AG20443 (cell line): ENCODE measurements at regions not wholly inside any gene's neighbourhood (a gene's known extent, or its start where the extent isn't known, plus 50 kb on each side); places are given as distances from the start of the nearest gene placed in this dataset.

Experiments used
- DNase-seq: peaks from one replicate; pipeline ENCODE4 v3.0.0; 2012; ENCODE audit warnings: low spot score, mixed read lengths

DNA sequence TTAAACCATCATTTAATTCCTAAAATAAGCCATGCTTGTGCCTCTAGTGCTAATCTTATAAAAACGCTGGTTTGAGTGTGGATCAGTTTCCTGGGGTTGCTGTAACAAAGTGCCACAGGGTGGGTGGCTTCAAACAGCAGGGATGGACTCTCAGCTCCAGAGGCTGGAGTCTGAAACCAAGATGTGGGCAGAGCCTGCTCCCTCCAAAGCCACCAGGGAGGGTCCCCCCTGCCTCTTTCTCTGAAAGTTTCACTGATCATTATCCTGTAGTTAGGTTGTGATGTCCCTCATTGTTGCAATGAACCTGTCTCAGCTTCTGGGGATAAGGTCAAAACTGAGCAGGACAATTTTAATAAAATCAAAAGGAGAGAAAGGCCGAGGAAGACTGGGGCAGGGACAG is 251.9 kb upstream of the TCERG1L start:
- no peak for DNase-seq

- no peak for DNase-seq
These were observed 256.0 kb upstream of the TCERG1L start for GRCh38 chr10:131567279-131568162.

DNA sequence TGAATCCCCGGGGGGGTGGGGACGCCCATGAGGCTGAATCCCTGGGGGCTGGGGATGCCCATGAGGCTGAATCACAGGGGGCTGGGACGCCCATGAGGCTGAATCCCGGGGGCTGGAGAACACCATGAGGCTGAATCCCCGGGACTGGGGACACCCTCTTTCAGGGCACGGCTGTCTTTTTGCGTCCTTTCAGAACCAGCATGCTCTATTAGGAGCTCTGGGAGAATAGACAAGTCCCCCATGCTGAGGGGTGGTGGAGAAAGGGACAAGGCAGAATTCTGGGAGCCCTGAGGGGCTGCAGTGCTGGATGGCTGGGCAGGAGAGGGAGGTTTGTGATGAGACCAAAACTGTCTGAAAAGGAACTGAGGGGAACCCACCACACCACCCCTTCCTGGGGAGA is 257.3 kb upstream of the TCERG1L start:
- no peak for DNase-seq

DNA sequence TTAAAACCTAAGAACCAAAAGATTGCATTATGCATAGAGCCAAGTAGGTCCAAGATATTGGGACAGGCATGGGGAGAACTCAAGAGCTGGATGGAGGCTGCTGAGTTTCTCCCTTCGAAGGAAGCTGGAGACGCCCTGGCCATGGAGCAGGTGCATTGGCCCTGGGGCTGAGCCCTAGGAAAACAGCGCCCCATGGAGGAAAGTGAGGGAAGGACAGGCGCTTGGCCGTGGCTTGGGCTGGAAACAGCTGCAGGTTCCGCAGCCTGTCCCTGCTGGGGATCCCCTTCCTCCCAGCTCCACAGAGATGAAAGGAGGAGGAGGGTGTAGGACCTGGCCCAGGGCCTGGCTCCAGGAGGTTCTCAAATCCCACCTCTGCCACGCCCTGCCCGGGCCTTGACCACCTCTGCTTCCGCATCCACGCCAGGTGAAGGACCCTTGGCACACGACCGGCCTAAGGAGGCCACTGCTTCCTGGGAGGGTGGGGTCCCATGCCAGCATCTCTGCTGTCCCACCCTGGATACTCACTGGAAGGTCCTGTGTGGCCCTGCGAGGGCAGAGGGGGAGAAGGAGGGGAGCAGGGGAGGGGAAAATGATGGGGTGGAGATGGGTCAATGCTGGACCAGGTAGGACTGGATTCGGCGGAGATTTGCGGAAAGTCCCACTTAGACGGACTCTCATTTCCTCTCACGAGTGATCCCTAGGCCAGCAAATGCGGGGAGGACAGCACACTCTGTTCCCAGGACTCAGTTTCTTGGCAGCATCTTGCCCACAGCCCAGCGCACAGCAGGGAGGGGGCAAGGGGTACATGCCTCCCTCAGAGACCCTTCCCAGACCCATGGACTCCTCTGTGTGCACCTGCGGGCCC is 258.6 kb upstream of the TCERG1L start:
- DNase-seq, result no peak

DNA sequence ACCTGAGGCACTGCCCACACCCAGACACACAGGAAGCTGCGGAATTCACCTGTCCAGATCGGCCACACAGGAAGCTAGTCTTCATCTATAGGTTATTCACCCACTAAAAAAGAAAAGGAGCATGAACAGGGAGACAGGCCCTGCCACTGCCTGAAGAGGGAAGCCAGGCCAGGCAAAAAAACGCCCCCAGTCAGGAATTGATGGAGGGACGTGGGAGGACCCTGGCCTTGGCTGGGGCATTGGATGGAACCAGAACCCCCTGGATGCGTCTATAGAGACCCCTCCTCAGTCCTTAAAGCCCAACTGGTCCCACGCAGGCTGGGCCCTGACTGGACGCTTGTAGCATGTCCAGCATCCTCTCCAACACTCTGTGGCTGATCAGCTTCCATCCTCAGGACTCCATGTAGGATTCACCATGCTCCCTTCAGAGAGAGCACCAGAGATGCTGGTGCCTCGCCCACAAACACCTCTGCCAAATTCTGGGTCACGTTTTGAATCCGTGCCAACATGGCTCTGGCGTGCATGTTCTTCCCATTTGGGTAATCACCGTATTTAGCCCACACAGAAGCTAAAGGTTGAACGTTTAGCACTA is 259.3 kb upstream of the TCERG1L start:
- DNase-seq, result no peak

DNA sequence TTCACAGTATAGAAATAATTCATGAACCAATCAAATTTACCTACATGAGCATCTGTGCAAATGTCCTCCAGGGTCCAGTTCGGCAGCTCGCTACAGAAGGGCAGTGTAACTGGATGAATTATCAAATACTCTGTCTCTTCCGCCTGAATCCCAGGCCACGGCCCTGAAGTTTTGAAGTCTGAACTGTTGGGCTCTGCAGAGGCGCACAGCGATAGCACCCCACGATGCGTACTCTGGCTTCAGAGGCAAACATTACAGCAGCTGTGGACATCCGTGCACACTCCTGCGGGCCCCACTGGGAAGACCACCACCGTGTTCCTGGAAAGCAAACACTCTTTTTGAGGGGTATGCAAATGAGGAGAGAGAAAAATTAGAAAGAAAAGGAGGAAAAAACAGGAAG is 259.8 kb upstream of the TCERG1L start:
- no peak for DNase-seq

DNA sequence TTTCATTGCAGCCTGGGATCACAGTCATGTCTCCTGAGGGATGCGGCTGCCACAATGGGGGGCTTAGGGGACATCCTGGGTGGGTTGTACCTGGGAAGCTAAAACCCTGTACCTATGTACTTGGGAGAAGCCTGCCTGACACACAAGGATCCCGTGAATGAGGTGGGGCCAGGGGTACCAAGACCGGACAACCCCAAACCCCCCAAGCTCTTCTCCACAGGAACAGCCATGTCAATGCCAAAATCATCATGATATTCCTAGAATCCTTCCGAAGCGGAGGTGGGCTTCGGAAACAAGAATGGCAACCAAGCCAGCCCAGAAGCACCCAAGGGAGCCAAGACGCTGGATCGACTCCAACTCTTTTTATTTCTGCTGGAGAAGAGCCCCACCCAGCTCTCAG is 260.3 kb upstream of the TCERG1L start:
- no peak for DNase-seq

- DNase-seq, result no peak
These were observed 261.7 kb upstream of the TCERG1L start for GRCh38 chr10:131573256-131573655.

- DNase-seq, result no peak
These were observed 262.2 kb upstream of the TCERG1L start for GRCh38 chr10:131573707-131574106.

GRCh38 chr10:131574363-131574706 is 262.8 kb upstream of the TCERG1L start:
- DNase-seq, result no peak

GRCh38 chr10:131574707-131575430 is 263.3 kb upstream of the TCERG1L start:
- no peak for DNase-seq

DNA sequence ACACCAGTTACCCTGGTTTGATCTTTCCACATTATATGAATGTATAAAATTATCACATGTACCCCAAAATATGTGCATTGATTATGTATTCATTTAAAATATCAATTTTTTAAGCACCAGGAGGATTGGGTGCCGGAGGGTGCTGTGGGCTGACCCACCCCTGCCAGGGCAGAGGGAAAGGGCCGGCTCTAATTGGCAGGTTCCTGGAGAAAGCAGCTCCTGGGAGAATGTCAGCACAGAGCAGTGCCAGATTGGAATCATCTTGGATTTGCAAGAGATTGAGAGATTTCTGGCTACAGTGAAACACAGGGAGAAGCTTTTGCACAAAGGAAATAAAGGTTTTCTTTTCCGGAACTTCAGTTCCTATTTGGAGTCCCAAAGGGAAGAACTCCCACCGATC is 264.4 kb upstream of the TCERG1L start:
- DNase-seq, result no peak

DNA sequence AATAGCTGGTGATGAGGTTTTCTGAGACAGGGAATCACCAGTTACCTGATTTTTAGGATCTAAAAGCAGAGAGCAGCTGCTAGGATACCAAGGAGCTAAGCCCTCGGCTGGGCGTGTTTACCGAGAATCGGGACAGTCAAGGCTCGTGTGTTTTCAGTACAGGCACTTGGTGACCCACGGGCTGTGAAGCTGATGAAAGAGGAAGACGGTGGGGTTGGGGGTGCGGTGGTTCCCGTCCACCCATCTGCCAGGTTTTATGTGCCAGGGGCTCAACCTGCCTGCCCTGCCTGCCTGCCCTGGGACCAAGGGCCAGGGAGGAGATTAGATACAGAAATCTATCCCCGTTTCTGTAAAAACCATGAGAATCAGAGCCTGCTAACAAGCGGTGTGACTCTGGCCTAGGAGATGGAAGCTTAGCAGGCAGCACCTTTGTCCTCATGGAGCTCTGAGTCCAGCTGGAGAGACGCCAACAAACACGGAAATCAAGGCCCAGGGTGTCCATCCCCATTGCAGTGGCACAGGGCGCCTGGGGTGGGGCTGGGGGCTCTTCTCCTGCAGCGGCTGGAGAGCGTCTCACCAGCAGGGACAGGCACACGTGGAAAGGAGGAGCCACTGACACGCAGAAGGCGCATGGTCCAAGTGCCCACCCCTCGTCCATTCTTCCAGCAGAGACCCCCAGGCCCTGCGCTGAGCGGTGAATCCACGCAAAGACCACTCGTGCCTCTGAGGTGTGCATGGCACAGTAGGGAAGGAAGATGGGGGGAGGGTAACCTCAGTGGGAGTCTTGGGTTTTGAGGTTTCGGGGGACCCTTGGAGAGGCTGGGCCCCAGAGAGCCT is 265.0 kb upstream of the TCERG1L start:
- no peak for DNase-seq

DNA sequence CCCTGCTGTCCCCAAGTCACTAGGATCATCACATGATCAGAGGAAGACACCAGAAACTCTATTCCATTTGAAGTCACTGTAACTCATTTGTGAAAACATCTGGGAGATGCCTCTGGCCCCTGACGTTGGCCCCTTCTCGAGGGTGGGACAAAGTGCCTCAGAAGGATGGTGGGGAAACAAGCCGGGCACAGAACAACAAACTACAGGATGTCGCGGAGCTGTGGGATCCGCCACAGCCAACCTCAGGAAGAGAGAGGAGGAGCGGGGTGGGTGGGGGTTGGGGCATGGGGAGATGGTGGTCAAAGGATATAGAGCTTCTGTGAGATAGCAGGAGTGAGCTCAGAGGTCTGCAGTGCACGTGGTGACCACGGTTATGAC is 265.6 kb upstream of the TCERG1L start:
- DNase-seq, result no peak

DNA sequence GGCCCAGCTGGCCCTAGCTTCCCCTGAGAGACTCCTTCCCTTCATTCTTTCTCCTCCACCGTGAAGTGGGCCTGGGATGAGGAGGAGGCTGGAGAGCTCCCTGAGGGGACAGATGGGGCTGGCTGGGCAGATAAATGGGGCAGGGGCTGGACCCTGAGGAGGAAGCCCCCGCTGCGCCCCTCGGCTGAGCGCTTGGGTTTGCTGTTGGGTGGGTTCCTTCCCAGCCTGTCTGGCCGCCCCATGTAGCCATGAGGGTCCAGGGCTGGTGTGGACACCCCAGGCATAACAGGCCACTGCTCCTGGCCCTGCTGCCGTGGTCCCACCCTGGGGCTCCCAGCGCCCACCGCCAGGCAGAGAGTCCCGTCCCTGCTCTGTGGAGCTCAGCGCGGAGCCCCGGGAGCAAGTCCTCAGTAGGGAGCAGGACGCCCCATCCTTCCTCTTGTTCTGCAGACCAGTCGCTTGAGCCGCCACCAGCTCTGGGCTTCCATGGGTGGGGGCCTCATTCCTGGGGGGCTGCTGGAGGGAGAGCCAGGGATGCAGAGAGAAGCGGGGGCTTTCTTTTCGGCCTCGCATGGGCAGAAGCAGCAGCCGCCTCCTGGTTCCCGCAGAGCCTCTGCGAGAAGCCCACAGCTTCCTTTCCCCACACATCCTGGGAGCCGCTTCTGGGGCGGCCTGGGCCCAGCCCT is 266.4 kb upstream of the TCERG1L start:
- no peak for DNase-seq

DNA sequence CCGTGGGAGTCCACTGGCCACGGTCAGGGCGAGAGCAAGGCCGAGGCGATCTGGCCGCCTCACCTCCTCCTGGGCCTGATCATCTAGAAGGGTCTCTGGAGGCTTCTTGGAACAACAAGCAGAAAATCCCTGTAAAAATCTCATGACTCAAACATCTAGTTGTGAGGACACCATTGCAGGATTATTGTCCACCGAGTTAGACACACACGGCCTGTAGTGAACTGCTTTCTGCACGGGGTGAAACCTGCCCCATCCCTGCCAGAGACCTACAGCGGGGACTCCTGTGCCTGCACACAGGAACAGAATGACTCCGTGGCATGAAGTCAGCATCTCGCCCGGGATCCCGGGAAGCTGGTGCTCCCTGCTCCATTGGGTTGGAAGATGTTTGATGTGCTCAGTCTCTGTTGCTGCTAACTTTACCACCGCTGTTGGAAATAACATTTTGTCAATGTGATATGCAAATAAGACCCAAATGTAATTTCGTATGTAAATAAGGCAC is 267.0 kb upstream of the TCERG1L start:
- DNase-seq, result no peak

DNA sequence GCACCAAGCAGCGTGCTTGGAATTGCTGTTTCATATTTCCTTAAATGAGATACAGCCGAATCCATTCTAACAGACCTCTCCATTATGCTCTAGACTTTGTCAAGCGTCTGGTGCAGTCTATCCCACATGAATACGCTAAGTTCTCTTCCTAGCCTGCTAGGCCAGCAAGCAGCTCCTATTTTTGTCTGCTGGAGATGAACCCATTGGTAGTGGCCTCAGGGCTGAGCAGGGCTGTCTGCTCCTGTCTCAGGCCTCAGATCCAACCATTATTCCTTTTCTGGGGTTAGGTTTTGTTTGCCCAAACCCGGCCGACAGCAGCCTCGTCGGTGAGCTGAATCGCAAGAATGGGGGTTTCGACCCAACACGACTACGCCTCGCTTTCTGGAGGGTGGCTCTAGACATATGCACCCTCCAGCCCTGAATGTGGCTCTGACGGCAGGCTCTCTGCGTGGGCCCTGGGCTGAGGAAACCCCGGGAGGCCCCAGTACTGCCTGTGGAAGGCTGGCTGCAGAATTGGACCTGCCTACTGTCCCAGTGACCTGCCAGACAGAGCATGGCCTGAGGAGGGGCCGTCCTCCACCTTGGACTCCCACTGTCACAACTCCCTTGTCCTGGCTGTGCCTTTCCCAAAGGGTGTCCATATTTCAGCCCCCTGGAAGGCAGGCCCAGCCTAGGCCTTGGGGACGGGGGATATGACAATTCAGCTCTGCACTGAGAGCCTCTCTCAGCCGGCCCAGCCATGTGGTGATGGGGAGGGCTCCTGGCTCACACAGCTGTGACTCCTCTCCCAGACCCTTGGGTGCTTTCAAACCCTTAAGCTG is 267.9 kb upstream of the TCERG1L start:
- no peak for DNase-seq

GRCh38 chr10:131580076-131580652 is 268.6 kb upstream of the TCERG1L start:
- DNase-seq, result no peak

DNA sequence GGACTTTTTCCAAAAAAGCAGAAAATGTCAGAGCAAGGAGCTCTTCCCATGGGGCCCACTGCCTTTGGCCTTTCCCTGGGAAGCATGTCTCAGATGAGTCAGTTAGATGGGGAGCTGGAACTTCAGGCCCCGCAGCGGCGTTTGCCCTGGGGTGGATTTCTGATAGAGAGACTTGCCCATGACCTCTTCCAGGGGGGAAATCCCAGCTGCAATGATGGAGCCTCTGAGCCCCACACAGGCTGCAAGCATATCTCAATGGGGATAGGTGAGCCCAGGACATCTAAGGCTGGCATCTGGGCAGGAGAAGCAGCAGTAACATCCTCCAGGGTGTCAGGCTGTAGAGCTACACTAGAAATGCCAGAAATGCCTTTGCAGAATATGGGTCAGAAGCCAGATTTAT is 269.2 kb upstream of the TCERG1L start:
- no peak for DNase-seq
